Stimulated activated CD8-positive, alpha-beta memory T cell treated with anti-CD3 and anti-CD28 coated beads, Interleukin-12 subunit alpha, Interleukin-12 subunit beta, amount 100 ng/mL, for 4 hours (primary cell): ENCODE measurements at regions not wholly inside any gene's neighbourhood (a gene's known extent, or its start where the extent isn't known, plus 50 kb on each side); places are given as distances from the start of the nearest gene placed in this dataset.
"Not testable (repeated sequence)": the region's sequence is repeated elsewhere in the genome, so short reads cannot be mapped to it uniquely, and the experiment has no call there.

Experiments used
- DNase-seq: peaks from one replicate; pipeline ENCODE4 v3.0.0-alpha.2; 2020; ENCODE audit warnings: low read depth

DNA sequence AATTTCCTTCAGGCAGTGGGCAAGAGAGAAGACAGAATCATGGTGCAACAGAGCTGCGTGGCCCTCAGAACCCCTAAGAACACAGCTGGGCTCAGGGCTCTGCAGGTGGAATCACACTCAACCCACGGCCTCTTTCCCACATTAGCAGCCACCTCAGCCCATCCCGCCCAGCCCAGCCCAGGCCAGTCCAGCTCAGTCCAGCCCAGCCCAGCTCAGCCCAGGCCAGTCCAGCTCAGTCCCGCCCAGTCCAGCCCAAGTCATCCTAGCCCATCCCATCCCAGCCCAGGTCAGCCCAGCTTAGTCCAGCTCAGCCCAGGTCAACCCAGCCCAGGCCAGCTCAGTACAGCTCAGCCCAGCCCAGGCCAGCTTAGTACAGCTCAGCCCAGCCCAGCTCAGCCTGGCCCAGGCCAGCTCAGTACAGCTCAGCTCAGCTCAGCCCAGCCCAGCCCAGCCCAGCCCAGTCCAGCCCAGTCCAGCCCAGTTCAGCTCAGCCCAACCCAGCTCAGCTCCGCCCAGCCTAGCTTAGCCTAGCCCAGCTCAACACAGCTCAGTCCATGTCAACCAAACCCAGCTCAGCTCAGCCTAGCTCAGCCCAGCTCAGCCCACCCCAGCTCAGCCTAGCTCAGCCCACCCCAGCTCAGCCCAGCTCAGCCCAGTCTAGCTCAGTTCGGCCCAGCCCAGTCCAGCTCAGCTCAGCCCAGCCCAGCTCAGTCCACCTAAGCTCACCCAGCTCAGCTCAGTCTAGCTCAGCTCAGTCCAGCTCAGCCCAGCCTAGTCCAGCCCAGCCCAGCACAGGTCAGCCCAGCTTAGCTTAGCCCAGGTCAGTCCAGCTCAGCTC, 183.1 kb downstream of the TMEM121 start:
- no peak for DNase-seq

DNA sequence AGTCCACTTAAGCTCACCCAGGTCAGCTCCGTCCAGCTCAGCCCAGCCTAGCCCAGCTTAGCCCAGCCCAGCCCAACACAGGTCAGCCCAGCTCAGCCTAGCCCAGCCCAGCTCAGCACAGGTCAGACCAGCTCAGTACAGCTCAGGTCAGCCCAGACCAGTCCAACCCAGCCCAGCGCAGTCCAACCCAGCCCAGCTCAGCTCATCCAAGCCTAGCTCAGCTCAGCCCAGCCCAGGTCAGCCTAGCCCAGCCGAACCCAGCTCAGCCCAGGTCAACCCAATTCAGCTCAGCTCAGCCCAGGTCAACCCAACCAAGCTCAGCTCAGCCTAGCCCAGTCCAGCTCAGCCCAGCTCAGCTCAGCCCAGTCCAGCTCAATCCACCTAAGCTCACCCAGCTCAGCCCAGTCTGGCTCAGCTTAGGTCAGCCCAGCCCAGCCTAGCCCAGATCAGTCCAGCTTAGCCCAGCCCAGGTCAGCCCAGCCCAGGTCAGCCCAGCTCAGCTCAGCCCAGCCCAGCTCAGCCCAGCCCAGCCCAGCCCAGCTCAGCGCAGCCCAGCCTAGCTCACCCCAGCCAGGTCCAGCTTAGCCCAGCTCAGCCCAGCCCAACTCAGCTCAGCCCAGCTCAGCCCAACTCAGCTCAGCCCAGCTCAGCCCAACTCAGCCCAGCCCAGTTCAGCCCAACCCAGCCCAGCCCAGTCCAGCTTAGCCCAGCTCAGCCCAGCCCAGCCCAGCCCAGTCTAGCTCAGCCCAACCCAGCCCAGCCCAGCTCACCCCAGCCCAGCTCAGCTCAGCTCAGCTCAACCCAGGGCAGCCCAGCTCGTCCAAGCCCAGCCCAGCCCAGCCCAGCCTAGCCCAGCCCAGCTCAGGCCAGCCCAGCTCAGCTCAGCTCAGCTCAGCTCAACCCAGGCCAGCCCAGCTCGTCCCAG, 184.0 kb downstream of the TMEM121 start:
- no peak for DNase-seq

DNA sequence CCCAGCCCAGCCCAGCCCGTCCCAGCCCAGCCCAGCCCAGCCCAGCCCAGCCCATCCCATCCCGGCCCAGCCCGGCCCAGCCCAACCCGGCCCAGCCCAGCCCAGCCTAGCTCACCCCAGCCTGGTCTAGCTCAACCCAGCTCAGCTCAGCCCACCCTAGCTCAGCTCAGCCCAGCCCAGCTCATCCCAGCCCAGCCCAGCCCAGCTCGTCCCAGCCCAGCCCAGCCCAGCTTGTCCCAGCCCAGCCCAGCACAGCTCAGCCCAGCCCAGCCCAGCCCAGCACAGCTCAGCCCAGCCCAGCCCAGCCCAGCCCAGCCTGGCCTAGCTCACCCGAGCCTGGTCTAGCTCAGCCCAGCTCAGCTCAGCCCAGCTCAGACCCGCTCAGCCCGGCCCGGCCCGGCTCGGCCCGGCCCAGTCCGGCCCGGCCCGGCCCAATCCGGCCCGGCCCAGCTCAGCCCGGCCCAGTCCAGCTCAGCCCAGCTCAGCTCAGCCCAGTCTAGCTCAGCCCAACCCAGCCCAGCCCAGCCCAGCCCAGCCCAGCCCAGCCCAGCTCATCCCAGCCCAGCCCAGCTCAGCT, 184.7 kb downstream of the TMEM121 start:
- no peak for DNase-seq

- no peak for DNase-seq
Measured at GRCh38 chr14:105711841-105712460, 185.6 kb downstream of the TMEM121 start.

DNA sequence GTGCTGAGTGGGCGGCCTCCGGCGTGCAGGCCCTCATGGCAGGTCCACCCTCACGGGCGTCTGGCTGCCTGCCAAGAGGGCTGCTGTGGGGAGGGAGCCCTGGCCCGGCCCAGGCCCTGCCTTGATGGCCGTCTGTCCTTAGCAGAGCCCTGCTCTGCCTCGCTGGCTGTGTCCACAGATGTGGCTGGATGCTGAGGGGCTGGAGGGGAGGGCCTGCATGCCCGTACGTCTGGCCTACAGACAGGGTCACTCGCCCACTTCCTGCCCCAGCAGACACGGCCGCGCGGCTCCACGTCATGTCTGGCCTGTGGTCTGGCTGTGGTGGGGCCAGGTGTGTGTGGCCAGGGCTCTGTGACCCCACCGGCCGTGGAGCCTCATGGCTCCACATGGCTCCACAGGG, 186.3 kb downstream of the TMEM121 start:
- not testable (repeated sequence) for DNase-seq

DNA sequence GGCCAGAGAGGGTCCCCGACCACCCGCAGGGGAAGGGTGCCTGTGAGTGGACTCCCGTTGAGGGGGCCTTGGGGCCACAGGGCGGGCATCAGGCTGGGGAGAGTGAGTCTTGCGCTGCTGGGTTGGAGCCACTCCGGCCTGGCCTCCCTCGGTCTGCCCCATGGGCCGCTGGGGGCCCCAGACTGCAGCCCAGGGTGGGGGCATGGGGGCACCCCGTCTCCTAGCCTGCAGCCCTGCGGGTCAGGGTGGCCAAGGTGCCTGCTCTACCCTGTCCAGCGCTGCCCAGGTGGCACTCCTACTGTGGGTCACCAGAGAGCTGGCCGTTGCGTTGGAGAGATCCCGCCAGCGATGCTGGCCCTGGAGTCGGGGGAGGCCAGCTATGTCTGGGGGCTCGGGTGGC, 186.8 kb downstream of the TMEM121 start:
- DNase-seq, result not testable (repeated sequence)

DNA sequence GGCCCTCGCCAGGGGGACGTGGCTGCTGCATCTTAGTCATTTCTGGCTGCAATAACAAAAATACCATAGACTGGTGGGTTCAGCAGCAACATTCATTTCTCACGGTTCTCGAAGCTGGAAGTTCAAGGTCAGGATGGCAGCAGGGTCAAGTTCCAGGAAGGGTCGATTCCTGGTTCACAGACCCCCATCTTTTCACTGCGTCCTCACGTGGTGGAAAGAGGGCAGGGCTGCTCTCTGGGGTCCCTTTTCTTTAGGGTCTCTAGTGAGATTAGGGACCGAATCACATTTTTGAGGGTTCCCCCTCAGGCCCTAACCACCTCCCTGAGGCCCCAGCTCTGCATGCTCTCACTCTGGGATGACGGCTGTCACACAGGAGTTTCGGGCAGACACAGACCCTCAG, 187.5 kb downstream of the TMEM121 start:
- not testable (repeated sequence) for DNase-seq

- DNase-seq, result not testable (repeated sequence)
Measured at GRCh38 chr14:105718787-105719186, 192.4 kb downstream of the TMEM121 start.

- DNase-seq, result not testable (repeated sequence)
Measured at GRCh38 chr14:105720106-105720505, 193.7 kb downstream of the TMEM121 start.

GRCh38 chr14:105720852-105721601, 194.6 kb downstream of the TMEM121 start:
- not testable (repeated sequence) for DNase-seq

DNA sequence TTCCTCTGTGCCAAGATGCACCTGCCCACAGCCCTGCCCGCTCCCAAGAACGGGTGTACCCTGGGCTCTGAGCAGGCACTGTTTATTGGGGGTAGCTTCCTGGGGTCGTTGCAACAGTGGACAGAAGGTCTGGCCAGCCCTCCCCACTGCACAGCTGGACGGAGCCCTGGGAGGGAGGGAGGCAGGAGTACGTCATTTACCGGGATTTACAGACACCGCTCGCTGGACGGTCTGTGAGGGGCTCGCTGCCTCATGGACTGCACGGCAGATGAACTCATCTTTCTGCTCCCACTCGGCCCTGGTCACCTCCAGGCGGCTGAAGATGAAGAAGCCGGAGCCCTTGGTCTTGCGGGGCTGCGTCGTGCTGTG, 195.2 kb downstream of the TMEM121 start:
- DNase-seq, result not testable (repeated sequence)

DNA sequence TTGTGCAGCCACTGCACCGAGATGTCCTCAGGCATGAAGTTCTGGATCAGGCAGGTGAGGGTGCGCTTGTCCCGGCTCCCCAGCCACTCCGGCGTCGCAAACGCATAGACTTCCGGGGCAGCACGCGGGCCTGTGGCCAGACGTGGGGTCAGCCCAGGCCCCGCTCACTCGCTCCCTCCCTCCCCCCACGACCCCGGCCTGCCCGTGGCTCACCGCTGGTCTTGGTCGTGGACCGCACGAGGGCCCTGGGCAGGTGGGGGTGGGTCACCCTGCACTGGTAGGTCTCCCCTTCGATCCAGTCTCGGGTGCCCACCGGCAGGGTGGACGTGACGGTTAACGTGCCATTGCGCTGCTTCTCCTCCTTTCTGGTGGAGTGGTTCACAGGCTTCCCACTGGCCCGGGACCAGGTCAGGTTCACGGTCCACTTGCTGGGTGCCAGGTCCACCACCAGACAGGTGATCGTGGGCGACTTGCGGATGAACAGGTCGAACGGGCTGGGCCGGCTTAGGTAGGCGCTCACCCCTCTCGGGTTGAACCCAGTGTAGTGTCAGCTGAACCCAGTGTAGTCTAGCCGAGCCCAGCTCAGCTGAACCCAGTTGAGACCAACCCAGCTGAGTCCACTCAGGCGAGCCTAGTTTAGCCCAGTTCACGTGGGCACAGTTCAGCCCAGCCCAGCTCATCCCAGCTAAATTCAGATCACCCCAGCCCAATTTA, 195.8 kb downstream of the TMEM121 start:
- DNase-seq, result not testable (repeated sequence)

DNA sequence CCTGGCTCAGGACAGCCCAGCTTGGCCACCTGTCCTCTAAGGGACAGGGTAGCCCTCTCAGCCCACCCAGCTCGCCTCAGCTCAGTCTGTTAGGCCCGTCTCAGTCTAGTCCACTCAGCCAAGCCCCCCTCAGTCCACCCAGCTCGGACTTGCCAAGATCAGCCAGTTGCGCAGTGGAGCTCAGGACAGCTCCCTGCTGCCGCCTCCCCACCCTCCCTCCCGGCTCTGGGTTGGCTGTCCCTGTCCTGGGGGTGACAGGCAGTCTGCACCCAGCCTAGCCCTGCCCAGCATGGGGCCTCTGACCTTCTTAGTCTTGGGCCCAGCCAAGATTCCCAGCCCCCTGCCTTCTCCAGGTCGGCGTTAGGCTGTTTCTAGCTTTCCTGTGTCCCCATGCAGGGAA, 196.9 kb downstream of the TMEM121 start:
- not testable (repeated sequence) for DNase-seq

DNA sequence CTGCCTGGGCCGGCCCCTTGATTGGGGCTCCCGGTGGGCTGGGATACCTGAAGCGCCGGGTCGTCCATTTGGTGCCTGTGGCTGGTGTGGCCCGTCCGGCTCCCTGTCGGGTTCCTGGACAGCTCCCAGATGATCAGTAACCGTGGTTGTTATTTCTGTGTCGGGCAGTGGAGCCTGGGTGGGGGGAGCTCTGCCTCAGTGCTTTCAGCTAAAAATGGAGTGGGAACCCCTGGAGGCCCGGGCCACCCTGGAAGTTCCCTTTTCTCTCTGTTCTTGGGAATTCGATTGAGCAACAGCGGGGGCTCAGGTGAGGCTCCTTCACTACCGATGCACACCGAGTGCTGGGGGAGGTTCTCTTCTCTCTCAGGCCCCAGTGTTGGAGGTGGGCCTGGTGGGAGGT, 197.4 kb downstream of the TMEM121 start:
- not testable (repeated sequence) for DNase-seq

DNA sequence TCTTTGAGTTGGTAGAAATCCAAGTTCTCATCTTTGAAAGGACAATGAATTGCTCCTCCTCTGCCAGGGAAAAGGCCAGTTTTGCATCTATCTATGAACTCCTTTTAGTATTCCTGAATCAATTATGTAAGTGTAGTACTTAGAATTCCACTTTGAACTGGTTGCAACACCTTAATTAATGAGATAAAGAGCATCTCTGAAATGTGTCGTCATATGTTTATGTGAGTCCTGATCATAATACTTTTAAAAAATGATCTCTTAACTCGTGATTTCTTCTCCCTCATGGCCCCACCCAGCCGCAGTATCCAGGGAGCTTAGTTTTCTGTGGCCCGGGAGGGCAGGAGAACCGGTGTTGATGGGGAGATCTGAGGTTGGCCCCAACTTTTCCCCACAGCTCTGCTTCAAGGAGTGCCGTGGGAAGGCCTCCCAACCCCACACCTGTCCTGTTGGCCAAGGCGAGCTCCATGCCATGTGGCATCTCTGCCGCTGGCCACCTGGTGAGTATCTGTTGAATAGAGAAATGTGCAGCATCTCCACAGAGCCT, 203.5 kb downstream of the TMEM121 start:
- not testable (repeated sequence) for DNase-seq

GRCh38 chr14:105730731-105731130, 204.3 kb downstream of the TMEM121 start:
- DNase-seq, result not testable (repeated sequence)

DNA sequence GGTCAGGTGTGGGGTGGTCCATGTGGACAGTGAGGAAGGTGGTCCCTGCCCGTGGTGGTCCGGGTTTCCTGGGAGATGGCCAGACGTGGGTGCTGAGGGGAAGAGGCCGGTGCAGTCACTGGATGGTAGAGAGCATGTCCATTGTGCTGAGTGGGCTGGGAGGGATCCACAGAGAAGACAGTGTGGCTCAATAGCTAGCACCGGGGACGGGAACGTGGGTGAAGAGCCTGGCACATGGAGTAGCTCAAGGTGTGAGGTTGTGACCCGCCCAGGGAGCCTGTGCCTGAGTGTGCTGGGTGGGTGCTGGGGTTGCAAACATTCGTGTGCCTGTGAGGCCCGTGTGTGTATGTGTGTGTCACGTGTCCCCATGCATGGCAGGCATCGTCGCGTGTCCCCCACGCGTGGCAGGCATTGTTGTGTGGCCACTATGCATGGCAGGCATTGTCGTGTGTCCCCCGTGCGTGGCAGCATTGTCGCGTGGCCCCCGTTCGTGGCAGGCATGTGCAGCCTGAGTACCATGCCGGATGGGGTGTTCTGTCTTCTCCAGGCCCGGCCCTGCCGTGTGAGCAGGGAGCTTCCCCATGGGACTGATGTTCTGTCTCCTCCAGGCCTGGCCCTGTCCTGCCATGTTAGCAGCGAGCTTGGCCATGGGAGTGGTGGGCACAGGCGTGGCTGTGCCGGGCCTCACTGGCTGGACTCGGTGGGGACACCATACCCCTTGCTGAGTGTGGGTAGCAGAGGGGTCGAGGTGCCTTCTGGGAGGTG, 205.0 kb downstream of the TMEM121 start:
- DNase-seq, result not testable (repeated sequence)

GRCh38 chr14:105733081-105734065, 207.0 kb downstream of the TMEM121 start:
- DNase-seq, result no peak
